ENCODE measurements at regions not wholly inside any gene's neighbourhood (a gene's known extent, or its start where the extent isn't known, plus 50 kb on each side); places are given as distances from the start of the nearest gene placed in this dataset.

DNA sequence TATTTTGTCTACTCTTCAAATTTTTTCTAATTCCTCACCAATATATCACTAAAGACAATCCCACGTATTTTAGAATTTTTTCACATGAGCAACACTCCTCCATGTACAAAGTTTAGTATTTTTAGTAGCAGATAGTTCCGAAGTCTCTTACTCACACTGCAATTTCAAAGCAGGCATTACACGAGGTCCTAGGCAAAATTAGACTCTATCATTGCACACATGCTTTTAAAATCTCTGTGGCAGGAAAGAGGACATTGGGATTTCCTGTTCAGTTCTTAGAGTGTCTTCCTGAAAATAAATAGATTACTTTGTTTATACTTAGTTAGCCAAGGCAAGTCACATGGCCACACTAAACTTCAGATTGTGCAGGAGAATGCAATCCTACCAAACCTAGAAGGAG lies 847.7 kb downstream of the ROBO2 start:
- Histone ChIP-seq H4K91ac (ENCODE audit: insufficient read length, low read depth, low read length) (no peak overlapping the region), H3K9ac (ENCODE audit: extremely low read depth, insufficient read length, low read length) (no peak overlapping the region), H2BK5ac (ENCODE audit: insufficient read length, low read length) (no peak overlapping the region), H3K79me2 (ENCODE audit: insufficient read depth, low read length) (no peaks in the 10 kb centered on the region), H3K14ac (ENCODE audit: insufficient read depth, low read length) (no peak overlapping the region), H3K4ac (ENCODE audit: low read depth, low read length) (no peak overlapping the region), H4K5ac (ENCODE audit: insufficient read length, low read depth, low read length) (no peak overlapping the region), H3K4me2 (ENCODE audit: insufficient read depth, insufficient read length, low read length) (no peak overlapping the region), H4K20me1 (ENCODE audit: control insufficient read depth, insufficient read depth, insufficient read length) (no peaks in the 10 kb centered on the region), H3K79me1 (ENCODE audit: insufficient read depth, low read depth, low read length, poor library complexity, severe bottlenecking) (no peaks in the 10 kb centered on the region), H2BK20ac (ENCODE audit: low read depth, low read length, poor library complexity, severe bottlenecking) (no peak overlapping the region), H3K27ac (ENCODE audit: insufficient read length, low read depth, low read length) (no peak overlapping the region), H3K9me3 (ENCODE audit: control insufficient read depth, low read depth, low read length) (no peaks in the 10 kb centered on the region), H3K4me1 (ENCODE audit: insufficient read depth, low read length) (no peaks in the 10 kb centered on the region), H2AK5ac (ENCODE audit: insufficient read length, low read length) (no peak overlapping the region), H2AFZ (ENCODE audit: low read length) (no peak overlapping the region), H3K56ac (ENCODE audit: insufficient read length, low read depth, low read length) (no peak overlapping the region), H3K23ac (ENCODE audit: insufficient read length, low read depth, low read length) (no peak overlapping the region), H4K8ac (replicated peaks; ENCODE audit: insufficient read length, low read depth, low read length) (no peak overlapping the region), H2BK12ac (ENCODE audit: insufficient read length, low read depth, low read length) (no peak overlapping the region), H3T11ph (ENCODE audit: low read length) (no peak overlapping the region), H2BK15ac (ENCODE audit: low read depth, low read length) (no peak overlapping the region), H3K23me2 (ENCODE audit: insufficient read length, low read depth, low read length, poor library complexity, severe bottlenecking) (no peaks in the 10 kb centered on the region), H3K27me3 (ENCODE audit: insufficient read depth, low read length) (no peaks in the 10 kb centered on the region), H3K18ac (ENCODE audit: insufficient read length, low read depth, low read length) (no peak overlapping the region), H2BK120ac (ENCODE audit: low read depth, low read length, poor library complexity, severe bottlenecking) (no peak overlapping the region)
- TF ChIP-seq, protein P1, sequence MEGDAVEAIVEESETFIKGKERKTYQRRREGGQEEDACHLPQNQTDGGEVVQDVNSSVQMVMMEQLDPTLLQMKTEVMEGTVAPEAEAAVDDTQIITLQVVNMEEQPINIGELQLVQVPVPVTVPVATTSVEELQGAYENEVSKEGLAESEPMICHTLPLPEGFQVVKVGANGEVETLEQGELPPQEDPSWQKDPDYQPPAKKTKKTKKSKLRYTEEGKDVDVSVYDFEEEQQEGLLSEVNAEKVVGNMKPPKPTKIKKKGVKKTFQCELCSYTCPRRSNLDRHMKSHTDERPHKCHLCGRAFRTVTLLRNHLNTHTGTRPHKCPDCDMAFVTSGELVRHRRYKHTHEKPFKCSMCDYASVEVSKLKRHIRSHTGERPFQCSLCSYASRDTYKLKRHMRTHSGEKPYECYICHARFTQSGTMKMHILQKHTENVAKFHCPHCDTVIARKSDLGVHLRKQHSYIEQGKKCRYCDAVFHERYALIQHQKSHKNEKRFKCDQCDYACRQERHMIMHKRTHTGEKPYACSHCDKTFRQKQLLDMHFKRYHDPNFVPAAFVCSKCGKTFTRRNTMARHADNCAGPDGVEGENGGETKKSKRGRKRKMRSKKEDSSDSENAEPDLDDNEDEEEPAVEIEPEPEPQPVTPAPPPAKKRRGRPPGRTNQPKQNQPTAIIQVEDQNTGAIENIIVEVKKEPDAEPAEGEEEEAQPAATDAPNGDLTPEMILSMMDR (conservative IDR thresholded peaks at IDR 0.05), result no peak
- Mint-ChIP-seq H3K9me3 (no peaks in the 10 kb centered on the region), H3K4me1 (no peaks in the 10 kb centered on the region), H3K4me3 (no peak overlapping the region), H3K27ac (peak overlapping the region in 1 of 3 experiments; percentile 49; a peak in 2 of 7 replicates), H3K36me3 (ENCODE audit: insufficient read depth in 1 of 3, low read depth in 3 of 3) (no peaks in the 10 kb centered on the region), H3K27me3 (ENCODE audit: low read depth) (no peaks in the 10 kb centered on the region)
- WGBS (ENCODE audit: extremely low coverage, insufficient read length, low lambda C conversion rate), result 100% methylated on average over 1 of the region's 3 CpGs
- DNase-seq, result no peak
